ENCODE measurements at regions not wholly inside any gene's neighbourhood (a gene's known extent, or its start where the extent isn't known, plus 50 kb on each side); places are given as distances from the start of the nearest gene placed in this dataset.

DNA sequence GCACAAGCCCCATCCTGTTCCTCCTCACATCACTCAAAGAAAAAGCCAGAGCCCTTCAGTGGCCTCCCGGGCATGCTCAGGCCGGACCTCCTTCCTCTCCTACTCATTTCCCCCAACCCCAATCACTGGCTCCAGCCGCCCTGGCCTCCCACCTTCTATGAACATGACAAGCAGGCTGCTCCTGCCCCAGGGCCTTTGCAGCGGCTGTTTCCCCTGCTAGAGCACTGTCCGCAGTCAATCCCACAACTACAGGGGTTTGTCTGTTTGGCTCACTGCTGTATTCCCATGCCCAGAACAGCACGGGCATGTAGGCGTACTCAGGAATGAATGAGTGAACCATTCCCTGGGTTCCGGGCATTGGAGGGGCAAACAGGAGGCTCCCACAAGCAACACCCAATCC is 139.8 kb upstream of the PRR20G start:
- TF ChIP-seq, protein P1, sequence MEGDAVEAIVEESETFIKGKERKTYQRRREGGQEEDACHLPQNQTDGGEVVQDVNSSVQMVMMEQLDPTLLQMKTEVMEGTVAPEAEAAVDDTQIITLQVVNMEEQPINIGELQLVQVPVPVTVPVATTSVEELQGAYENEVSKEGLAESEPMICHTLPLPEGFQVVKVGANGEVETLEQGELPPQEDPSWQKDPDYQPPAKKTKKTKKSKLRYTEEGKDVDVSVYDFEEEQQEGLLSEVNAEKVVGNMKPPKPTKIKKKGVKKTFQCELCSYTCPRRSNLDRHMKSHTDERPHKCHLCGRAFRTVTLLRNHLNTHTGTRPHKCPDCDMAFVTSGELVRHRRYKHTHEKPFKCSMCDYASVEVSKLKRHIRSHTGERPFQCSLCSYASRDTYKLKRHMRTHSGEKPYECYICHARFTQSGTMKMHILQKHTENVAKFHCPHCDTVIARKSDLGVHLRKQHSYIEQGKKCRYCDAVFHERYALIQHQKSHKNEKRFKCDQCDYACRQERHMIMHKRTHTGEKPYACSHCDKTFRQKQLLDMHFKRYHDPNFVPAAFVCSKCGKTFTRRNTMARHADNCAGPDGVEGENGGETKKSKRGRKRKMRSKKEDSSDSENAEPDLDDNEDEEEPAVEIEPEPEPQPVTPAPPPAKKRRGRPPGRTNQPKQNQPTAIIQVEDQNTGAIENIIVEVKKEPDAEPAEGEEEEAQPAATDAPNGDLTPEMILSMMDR (IDR thresholded peaks at IDR 0.05), result no peak
- TF ChIP-seq POLR2A (IDR thresholded peaks at IDR 0.05), result no peak

Measured in testis (tissue), 2 donors.